C4-2B (cell line): ENCODE measurements at regions not wholly inside any gene's neighbourhood (a gene's known extent, or its start where the extent isn't known, plus 50 kb on each side); places are given as distances from the start of the nearest gene placed in this dataset.

Source experiments
- H3K27ac ChIP-seq: fragments of 450-650 bp; 2 replicates; pipeline ENCODE4 v1.5.1; 2017
- CTCF ChIP-seq: fragments of 450-650 bp; conservative IDR thresholded peaks from 2 replicates; pipeline ENCODE4 v1.5.1; 2017; ENCODE audit warnings: mild to moderate bottlenecking
- ZFX ChIP-seq: fragments of 450-650 bp; IDR thresholded peaks from 2 replicates; pipeline ENCODE4 v1.6.1; 2017

DNA sequence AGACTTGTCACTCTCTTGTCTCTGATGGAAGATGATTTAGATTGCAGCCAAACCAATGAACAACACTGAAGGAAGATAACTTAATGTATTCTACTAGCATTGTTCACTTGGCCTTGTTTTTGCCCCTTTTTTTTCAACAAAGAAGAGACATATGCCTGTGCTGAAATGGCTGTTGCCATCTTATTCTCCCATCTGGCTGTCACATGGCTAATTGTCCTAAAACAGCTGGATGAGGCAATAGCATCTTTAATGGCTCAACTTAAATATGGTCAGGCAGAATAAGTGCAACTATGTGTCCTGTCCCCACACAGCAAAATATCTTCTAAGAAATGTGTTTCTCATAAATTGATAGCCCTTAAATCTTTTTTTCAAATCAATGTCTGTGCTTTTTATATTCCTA, 576.9 kb downstream of the TUSC7 start:
- TF ChIP-seq CTCF (no peak), ZFX (no peak)
- no peak overlapping the region for H3K27ac ChIP-seq

DNA sequence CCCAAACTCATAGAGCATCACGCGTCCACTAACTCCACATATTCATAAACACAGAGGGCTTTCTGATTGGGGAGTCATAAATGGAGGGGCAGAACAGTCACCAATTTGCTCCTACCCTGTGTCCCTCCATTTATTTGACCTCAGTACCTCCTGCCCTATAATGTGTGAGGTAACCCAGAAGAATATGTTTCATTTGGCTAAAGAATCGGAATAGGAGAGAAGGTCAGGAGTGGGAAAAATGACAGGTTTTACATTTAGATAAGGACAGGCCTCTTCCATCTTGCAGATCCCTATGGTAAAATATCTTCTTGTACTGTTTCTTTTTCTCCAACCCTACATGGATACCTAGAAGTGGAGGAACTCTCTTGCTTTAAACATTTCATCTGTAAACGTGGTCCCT, 578.0 kb downstream of the TUSC7 start:
- no peak overlapping the region for H3K27ac ChIP-seq
- TF ChIP-seq ZFX (no peak), CTCF (no peak)

- no peak for TF ChIP-seq ZFX
- no peak for TF ChIP-seq CTCF
- no peak overlapping the region for H3K27ac ChIP-seq
These were observed 581.9 kb downstream of the TUSC7 start for GRCh38 chr3:117291476-117291875.

GRCh38 chr3:117297065-117297464, 587.5 kb downstream of the TUSC7 start:
- no peak overlapping the region for H3K27ac ChIP-seq

GRCh38 chr3:117297541-117297940, 588.0 kb downstream of the TUSC7 start:
- TF ChIP-seq CTCF (no peak), ZFX (no peak)
- no peak overlapping the region for H3K27ac ChIP-seq

More at GRCh38 chr3:117297065-117297464, 587.5 kb downstream of the TUSC7 start:
- TF ChIP-seq ZFX (no peak), CTCF (no peak)

DNA sequence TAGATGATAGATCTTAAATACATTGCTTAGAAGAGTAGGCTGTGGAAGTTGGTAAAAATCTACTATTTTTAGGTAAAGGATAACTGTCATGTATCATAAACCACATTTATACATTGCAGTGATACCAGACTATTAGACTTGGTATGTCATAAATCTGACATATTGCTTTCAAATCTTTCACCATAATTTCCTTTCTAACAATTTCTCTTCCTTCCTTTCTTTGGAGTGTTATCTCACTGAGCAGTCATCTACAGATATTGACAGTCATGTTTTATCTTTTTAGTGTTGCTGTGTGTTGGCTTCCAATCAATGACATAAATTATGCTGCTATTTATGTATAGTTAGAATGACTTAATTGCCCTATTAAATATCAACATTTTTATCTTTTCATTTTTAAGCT, 588.7 kb downstream of the TUSC7 start:
- TF ChIP-seq ZFX (no peak), CTCF (no peak)
- no peak overlapping the region for H3K27ac ChIP-seq

DNA sequence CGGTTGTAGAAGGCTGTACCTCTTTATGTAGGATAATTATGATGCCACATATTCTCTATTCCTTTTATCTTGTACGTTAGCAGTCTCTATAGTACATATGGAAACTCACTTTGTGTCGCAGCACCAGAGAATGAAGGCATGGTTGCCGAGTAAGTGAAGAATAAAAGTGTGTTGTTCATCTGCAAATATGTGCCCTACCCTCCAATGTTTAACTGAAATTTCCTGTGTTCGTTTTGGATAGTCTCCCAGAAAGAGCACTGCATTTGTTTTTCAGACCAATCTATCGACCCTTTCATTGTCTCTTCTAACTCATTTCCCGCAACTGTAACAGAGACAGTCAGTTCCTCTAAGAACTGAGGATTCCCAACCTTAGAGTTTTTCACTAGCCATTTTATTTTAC, 592.8 kb downstream of the TUSC7 start:
- TF ChIP-seq CTCF: no peak
- no peak for TF ChIP-seq ZFX
- H3K27ac ChIP-seq: no peak overlapping the region
